ENCODE measurements at regions not wholly inside any gene's neighbourhood (a gene's known extent, or its start where the extent isn't known, plus 50 kb on each side); places are given as distances from the start of the nearest gene placed in this dataset.

GRCh38 chr2:35410431-35411061, 945.0 kb upstream of the CRIM1 start:
- DNase-seq (ENCODE audit: low spot score): peak; percentile 72
- BruUV-seq (replicated peaks): no TSS peak
- Histone ChIP-seq H3K9me3 (ENCODE audit: low read depth, low read length, poor library complexity, severe bottlenecking) (no peaks in the 10 kb centered on the region), H3K4me3 (ENCODE audit: low read depth, low read length, poor library complexity, severe bottlenecking) (no peak overlapping the region), H3K36me3 (ENCODE audit: insufficient read depth, low read length, poor library complexity, severe bottlenecking) (no peaks in the 10 kb centered on the region), H3K27ac (ENCODE audit: low read depth, low read length, poor library complexity, severe bottlenecking) (no peak overlapping the region), H3K27me3 (replicated peaks; ENCODE audit: insufficient read depth, low read depth, low read length, poor library complexity) (no peaks in the 10 kb centered on the region), H3K4me1 (ENCODE audit: insufficient read depth, low read length, poor library complexity, severe bottlenecking) (no peaks in the 10 kb centered on the region)
- POLR2A ChIA-PET (ENCODE audit: low non-redundant PET): no interaction called here
- CTCF ChIA-PET: interaction anchor here (0.7 to 0.9 kb wide), 2 partner anchors 1398 to 1737 kb away, joined by 3 read pairs; no protein-coding TSS in a partner anchor
- intact Hi-C loops (cut with micrococcal nuclease; ENCODE audit: unreplicated experiment): loop anchor here (2.0 to 5.0 kb wide), 3 partner anchors 1316 to 1728 kb away; no protein-coding TSS in a partner anchor
- peak; percentile 98 for TF ChIP-seq CTCF (conservative IDR thresholded peaks at IDR 0.05; ENCODE audit: low read depth, low read length)
- no peak for TF ChIP-seq EZH2 (IDR thresholded peaks at IDR 0.05; ENCODE audit: borderline replicate concordance, low read depth, low read length, poor library complexity, severe bottlenecking)

GRCh38 chr2:35409762-35410161, 945.8 kb upstream of the CRIM1 start:
- H3K9me3 ChIP-seq (ENCODE audit: low read depth, low read length, poor library complexity, severe bottlenecking): no peaks in the 10 kb centered on the region
- ChIA-PET POLR2A (ENCODE audit: low non-redundant PET) (no interaction called here), CTCF (no interaction called here)
- H3K27ac ChIP-seq (ENCODE audit: low read depth, low read length, poor library complexity, severe bottlenecking): no peak overlapping the region
- TF ChIP-seq CTCF (conservative IDR thresholded peaks at IDR 0.05; ENCODE audit: low read depth, low read length) (no peak), EZH2 (IDR thresholded peaks at IDR 0.05; ENCODE audit: borderline replicate concordance, low read depth, low read length, poor library complexity, severe bottlenecking) (no peak)
- no TSS peak for BruUV-seq (replicated peaks)
- no peaks in the 10 kb centered on the region for H3K36me3 ChIP-seq (ENCODE audit: insufficient read depth, low read length, poor library complexity, severe bottlenecking)
- H3K4me3 ChIP-seq (ENCODE audit: low read depth, low read length, poor library complexity, severe bottlenecking): no peak overlapping the region
- no peaks in the 10 kb centered on the region for H3K4me1 ChIP-seq (ENCODE audit: insufficient read depth, low read length, poor library complexity, severe bottlenecking)
- no peaks in the 10 kb centered on the region for H3K27me3 ChIP-seq (replicated peaks; ENCODE audit: insufficient read depth, low read depth, low read length, poor library complexity)
- intact Hi-C loops (cut with micrococcal nuclease; ENCODE audit: unreplicated experiment): loop anchor here (2.0 to 5.0 kb wide), 3 partner anchors 1315 to 1727 kb away; no protein-coding TSS in a partner anchor
- no peak for DNase-seq (ENCODE audit: low spot score)

GRCh38 chr2:35408320-35408719, 947.3 kb upstream of the CRIM1 start:
- H3K36me3 ChIP-seq (ENCODE audit: insufficient read depth, low read length, poor library complexity, severe bottlenecking): no peaks in the 10 kb centered on the region
- BruUV-seq (replicated peaks): no TSS peak
- no peak overlapping the region for H3K4me3 ChIP-seq (ENCODE audit: low read depth, low read length, poor library complexity, severe bottlenecking)
- no peak for DNase-seq (ENCODE audit: low spot score)
- ChIA-PET CTCF (no interaction called here), POLR2A (ENCODE audit: low non-redundant PET) (no interaction called here)
- no peak for TF ChIP-seq CTCF (conservative IDR thresholded peaks at IDR 0.05; ENCODE audit: low read depth, low read length)
- no peak for TF ChIP-seq EZH2 (IDR thresholded peaks at IDR 0.05; ENCODE audit: borderline replicate concordance, low read depth, low read length, poor library complexity, severe bottlenecking)
- no peaks in the 10 kb centered on the region for H3K27me3 ChIP-seq (replicated peaks; ENCODE audit: insufficient read depth, low read depth, low read length, poor library complexity)
- no peaks in the 10 kb centered on the region for H3K4me1 ChIP-seq (ENCODE audit: insufficient read depth, low read length, poor library complexity, severe bottlenecking)
- no peak overlapping the region for H3K27ac ChIP-seq (ENCODE audit: low read depth, low read length, poor library complexity, severe bottlenecking)
- H3K9me3 ChIP-seq (ENCODE audit: low read depth, low read length, poor library complexity, severe bottlenecking): no peaks in the 10 kb centered on the region
- intact Hi-C loops (cut with micrococcal nuclease; ENCODE audit: unreplicated experiment): no loop called here
